NCI-H69 (cell line): ENCODE measurements at regions not wholly inside any gene's neighbourhood (a gene's known extent, or its start where the extent isn't known, plus 50 kb on each side); places are given as distances from the start of the nearest gene placed in this dataset.

Experiments used
- DNase-seq: peaks from one replicate; lab custom pipeline; 2025; lab: John Stamatoyannopoulos, UW

GRCh38 chr2:121900391-121900790, 144.9 kb downstream of the TSN start:
- no peak for DNase-seq

DNA sequence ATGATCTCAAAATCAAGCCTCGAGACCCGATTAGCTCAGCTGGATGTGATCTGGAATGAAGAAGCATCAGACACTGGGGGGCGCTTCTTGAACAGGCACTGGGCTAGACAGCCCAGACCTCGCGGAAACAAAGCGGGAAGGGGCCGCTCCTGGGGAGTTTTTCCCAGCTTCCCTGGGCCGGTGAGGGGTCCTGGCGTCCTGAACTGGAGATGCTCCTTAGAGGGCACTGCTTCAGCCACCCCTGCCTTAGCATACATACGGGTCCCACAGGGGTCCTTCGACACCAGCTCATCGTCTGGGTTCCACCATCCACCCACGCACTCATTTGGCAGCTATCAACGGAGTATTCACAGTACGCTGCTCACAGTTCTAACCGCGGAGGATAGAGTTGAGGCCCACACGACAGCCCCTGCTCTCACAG, 146.7 kb downstream of the TSN start:
- DNase-seq: no peak

DNA sequence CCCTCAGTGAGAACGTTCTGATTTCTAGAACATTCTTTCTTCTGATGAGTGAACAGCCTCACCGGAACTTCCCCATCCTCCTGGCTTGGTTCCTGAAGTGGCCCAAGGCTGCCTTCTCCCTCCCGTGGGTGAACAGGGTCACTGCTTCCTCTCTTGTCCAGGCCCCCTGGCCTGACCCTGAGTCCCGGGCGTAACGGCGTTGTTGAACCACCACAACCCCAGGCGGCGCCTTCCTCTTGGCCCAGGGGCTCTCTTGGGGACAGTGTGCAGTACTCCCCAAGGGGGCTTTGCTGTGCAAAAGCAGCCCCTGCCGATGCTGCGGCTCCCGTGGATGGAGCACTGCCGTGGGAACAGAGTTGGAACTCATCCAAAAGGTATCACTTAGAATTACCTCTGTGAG, 147.2 kb downstream of the TSN start:
- no peak for DNase-seq

DNA sequence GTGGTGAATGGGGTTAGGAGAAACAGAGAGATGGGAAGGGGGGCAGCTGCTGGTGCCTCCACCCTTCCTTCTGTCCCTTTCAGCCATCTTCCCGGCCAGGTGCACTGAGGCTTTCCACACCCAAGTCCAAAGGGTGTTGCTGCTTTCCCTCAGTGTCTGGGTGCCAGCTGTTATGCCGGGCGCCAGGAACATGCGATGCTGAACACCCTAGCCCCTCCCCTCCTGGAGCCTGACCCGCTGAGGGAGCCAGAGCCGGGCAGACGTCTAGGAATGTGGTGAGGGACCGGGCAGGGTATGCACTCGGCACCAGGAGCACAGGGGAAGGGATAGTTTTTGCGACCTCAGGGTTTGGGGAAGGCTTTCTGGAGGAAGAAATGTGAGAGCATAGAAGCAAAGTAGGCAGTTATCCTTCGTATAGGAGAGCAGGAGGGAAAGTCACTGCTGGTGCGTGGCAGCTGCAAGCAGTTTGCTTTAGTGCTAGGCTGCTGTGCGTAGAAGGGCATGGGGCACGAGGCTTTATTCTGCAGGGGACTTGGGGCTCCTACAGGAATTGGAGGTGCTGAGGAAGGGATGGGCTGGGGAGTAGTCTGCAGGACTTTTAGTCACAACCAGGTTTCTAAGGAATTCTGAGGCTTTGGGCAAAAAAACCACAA, 147.7 kb downstream of the TSN start:
- DNase-seq: peak; percentile 78

- DNase-seq: peak; percentile 27
Observed at GRCh38 chr2:121904656-121905055, 149.2 kb downstream of the TSN start.

DNA sequence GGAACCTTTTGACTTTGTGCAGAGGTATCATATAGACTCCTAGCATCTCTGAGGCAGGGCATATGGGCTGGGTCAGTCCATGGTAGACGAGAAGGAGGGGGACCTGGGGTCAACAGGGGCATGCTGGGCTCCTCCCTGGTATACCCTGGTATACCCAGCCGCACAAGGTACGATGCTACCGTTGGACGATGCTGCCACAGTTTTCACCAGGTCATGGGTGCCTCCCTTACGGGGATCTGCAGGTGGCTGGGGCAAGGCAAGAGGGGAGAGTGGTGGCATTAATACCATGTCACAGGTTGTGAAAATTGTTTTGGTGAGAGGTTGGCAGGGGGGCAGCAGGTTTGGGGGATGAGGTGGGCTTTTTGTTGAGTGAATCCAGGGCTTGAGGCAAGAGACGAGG, 149.8 kb downstream of the TSN start:
- DNase-seq: no peak

DNA sequence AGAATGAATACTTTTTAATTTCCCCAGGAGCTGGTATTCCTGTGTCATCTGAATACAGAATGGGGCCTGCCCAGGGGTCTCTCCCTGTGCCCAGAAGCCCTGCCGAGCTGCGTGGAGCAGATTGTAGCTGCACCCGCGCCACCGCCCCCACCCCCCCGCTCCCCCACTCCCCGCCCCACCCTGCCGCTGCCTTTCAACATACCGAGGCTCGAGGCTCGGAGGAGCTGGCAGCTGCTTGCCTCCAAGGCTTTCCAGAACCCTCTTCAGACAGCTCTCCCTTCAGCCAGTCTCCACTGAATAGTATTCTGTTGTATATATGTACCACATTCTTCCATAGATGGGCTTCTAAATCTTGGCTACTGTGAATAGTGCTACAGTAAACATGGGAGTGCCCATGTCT, 150.7 kb downstream of the TSN start:
- DNase-seq: no peak

DNA sequence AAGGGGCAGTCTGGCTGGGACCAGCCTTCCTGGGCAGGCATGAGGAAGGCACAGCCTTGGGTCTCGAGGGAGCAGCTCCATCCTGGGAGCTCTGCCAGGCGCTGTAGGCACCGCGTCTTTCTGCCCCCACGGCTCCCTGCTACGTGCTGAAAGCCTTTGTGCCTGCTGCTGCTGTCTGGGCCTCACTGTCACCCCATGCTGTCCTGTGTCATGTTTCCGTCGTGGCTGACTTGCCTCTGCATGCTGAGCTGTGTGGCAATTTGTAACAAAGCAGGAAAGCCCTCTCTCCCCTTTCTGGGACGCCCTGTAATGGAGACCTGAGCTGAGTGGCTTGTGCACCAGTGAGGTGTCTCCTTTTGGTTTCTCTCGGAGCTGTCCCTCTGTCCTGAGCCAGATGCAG, 152.5 kb downstream of the TSN start:
- DNase-seq: peak; percentile 91

- no peak for DNase-seq
Observed at GRCh38 chr2:121910139-121910538, 154.7 kb downstream of the TSN start.

GRCh38 chr2:121911036-121911435, 155.6 kb downstream of the TSN start:
- no peak for DNase-seq

- no peak for DNase-seq
Observed at GRCh38 chr2:121917143-121917542, 161.7 kb downstream of the TSN start.

GRCh38 chr2:121918231-121918630, 162.8 kb downstream of the TSN start:
- DNase-seq: no peak

DNA sequence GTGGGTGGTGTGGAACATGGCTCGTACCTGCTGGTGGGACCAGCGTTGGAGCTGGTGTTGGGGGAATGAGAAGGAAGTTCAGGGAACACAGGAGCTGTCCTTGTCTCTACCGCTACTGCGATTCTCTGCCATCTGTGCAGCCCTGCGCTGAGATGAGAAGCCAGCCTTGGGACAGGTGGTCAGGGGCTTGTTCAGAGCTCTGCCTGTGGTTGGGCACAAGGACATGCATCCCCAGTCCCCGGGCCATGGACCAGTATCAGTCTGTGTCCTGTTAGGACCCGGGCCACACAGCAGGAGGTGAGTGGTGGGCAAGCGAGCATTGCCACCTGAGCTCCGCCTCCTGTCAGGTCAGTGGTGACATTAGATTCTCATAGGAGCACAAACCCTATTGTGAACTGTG, 164.4 kb downstream of the TSN start:
- no peak for DNase-seq

- no peak for DNase-seq
Observed at GRCh38 chr2:121925466-121925865, 170.0 kb downstream of the TSN start.

- DNase-seq: no peak
Observed at GRCh38 chr2:121943285-121943684, 187.8 kb downstream of the TSN start.

- peak; percentile 54 for DNase-seq
Observed at GRCh38 chr2:121944072-121944831, 188.8 kb downstream of the TSN start.

- DNase-seq: peak; percentile 27
Observed at GRCh38 chr2:121947674-121948073, 192.2 kb downstream of the TSN start.

- DNase-seq: peak; percentile 81
Observed at GRCh38 chr2:121949271-121949670, 193.8 kb downstream of the TSN start.

DNA sequence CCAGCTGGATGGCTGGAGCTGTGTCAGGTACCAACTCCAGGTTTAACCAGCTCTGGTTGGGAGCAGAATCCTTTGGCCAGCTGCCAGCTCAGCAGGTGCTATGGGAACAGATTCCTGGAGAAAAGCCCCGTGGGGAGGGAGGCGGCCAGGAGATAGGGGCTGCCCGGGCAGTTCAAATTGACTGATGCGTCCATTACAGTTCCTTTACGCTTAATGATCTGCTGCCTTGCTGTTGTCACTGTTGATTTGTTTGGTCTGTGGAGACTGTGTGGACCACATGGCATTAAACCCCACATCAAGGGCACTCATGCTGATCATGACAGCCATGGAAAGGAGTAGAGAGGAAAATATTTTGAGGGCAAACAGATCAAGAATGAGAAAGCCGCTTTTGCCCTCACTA, 200.0 kb downstream of the TSN start:
- DNase-seq: peak; percentile 84

GRCh38 chr2:121955872-121956271, 200.4 kb downstream of the TSN start:
- peak; percentile 46 for DNase-seq

- no peak for DNase-seq
Observed at GRCh38 chr2:121960251-121960650, 204.8 kb downstream of the TSN start.

GRCh38 chr2:121961761-121962160, 206.3 kb downstream of the TSN start:
- no peak for DNase-seq

DNA sequence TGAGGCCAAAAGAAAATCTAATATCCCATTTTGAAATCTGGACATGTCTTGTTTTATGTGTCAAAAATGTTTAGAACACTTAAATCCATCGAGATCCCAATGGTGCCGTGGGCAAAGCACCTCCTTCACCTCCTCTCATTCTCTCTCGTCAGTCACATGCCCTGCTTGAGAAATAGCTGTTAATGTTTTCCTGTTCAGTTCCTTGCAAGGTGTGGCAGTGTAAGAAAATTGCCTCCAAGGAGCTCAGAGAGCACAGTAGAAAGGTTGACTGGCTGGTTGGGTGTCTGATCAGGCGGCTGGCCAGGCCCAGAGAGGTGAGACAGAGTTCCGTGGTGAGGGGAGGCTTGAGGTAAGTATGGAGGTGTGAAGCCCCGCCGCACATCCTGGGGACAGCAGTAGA, 210.2 kb downstream of the TSN start:
- DNase-seq: no peak

DNA sequence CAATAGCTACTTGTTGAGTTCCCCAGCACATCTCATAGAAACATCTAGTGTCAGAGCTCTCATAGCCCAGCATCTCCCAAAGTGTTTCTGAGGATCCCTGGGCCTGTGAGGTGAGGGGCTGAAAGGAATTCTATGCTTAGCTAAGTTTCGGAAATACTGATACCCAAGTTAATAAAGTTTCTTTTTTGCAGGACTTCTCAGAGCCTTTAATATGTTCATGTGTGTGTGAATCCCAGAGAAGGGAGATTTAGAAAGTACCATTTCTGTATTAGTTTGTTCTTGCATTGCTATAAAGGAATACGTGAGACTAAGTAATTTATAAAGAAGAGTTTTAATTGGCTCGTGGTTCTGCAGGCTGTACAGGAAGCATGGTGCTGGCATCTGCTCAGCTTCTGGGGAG, 211.2 kb downstream of the TSN start:
- no peak for DNase-seq
